ENCODE measurements at regions not wholly inside any gene's neighbourhood (a gene's known extent, or its start where the extent isn't known, plus 50 kb on each side); places are given as distances from the start of the nearest gene placed in this dataset.

DNA sequence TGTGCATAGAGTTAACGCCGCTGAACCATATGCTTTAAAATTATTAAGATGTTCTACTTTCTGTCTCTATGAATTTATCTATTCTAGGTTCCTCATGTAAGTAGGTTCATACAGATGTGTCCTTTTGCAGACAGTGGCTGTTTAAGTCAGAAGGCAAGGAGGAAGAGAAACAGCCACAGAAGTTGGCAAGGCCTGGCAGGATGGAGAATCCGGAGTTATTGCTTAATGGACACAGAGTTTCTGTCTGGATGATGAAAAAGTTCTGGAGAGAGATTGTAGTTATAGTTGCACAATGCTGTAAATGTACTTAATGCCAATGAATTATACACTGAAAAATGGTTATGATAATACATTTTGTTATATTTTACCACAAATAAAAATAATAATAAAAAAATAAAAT, 283.6 kb upstream of the CNR1 start:
- TF ChIP-seq, protein P1, sequence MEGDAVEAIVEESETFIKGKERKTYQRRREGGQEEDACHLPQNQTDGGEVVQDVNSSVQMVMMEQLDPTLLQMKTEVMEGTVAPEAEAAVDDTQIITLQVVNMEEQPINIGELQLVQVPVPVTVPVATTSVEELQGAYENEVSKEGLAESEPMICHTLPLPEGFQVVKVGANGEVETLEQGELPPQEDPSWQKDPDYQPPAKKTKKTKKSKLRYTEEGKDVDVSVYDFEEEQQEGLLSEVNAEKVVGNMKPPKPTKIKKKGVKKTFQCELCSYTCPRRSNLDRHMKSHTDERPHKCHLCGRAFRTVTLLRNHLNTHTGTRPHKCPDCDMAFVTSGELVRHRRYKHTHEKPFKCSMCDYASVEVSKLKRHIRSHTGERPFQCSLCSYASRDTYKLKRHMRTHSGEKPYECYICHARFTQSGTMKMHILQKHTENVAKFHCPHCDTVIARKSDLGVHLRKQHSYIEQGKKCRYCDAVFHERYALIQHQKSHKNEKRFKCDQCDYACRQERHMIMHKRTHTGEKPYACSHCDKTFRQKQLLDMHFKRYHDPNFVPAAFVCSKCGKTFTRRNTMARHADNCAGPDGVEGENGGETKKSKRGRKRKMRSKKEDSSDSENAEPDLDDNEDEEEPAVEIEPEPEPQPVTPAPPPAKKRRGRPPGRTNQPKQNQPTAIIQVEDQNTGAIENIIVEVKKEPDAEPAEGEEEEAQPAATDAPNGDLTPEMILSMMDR (IDR thresholded peaks at IDR 0.05): no peak
- no peak for TF ChIP-seq POLR2AphosphoS5 (IDR thresholded peaks at IDR 0.05; ENCODE audit: low read depth, low read length)
- TF ChIP-seq TCF7L2 (IDR thresholded peaks at IDR 0.05; ENCODE audit: low read depth, low read length): no peak
- TF ChIP-seq, protein P2, sequence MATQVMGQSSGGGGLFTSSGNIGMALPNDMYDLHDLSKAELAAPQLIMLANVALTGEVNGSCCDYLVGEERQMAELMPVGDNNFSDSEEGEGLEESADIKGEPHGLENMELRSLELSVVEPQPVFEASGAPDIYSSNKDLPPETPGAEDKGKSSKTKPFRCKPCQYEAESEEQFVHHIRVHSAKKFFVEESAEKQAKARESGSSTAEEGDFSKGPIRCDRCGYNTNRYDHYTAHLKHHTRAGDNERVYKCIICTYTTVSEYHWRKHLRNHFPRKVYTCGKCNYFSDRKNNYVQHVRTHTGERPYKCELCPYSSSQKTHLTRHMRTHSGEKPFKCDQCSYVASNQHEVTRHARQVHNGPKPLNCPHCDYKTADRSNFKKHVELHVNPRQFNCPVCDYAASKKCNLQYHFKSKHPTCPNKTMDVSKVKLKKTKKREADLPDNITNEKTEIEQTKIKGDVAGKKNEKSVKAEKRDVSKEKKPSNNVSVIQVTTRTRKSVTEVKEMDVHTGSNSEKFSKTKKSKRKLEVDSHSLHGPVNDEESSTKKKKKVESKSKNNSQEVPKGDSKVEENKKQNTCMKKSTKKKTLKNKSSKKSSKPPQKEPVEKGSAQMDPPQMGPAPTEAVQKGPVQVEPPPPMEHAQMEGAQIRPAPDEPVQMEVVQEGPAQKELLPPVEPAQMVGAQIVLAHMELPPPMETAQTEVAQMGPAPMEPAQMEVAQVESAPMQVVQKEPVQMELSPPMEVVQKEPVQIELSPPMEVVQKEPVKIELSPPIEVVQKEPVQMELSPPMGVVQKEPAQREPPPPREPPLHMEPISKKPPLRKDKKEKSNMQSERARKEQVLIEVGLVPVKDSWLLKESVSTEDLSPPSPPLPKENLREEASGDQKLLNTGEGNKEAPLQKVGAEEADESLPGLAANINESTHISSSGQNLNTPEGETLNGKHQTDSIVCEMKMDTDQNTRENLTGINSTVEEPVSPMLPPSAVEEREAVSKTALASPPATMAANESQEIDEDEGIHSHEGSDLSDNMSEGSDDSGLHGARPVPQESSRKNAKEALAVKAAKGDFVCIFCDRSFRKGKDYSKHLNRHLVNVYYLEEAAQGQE (IDR thresholded peaks at IDR 0.05; ENCODE audit: insufficient read depth in 1 of 2, low read depth in 2 of 2, low read length in 1 of 2): no peak
- no peak for TF ChIP-seq SIN3A (IDR thresholded peaks at IDR 0.05; ENCODE audit: borderline replicate concordance, insufficient read depth, low read depth, low read length)
